ENCODE measurements at regions not wholly inside any gene's neighbourhood (a gene's known extent, or its start where the extent isn't known, plus 50 kb on each side); places are given as distances from the start of the nearest gene placed in this dataset.
"Not testable (repeated sequence)": the region's sequence is repeated elsewhere in the genome, so short reads cannot be mapped to it uniquely, and the experiment has no call there.

DNA sequence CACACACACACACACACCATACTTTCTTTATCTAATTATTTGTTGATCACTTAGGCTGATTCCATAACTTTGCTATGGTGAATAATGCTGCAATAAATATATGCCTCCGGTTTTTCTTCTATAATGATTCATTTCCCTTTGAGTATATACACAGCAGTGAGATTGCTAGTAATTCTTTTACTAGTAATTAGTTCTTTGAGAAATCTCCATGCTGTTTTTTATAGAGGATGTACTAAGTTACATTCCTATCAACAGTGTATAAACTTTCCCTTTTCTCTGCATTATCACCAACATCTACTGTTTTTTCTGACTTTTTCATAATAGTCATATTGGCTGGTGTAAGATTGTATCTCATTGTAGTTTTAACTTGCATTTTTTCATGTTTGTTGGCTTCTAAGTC is 1405.1 kb downstream of the PCDH9 start:
- TF ChIP-seq, protein P1, sequence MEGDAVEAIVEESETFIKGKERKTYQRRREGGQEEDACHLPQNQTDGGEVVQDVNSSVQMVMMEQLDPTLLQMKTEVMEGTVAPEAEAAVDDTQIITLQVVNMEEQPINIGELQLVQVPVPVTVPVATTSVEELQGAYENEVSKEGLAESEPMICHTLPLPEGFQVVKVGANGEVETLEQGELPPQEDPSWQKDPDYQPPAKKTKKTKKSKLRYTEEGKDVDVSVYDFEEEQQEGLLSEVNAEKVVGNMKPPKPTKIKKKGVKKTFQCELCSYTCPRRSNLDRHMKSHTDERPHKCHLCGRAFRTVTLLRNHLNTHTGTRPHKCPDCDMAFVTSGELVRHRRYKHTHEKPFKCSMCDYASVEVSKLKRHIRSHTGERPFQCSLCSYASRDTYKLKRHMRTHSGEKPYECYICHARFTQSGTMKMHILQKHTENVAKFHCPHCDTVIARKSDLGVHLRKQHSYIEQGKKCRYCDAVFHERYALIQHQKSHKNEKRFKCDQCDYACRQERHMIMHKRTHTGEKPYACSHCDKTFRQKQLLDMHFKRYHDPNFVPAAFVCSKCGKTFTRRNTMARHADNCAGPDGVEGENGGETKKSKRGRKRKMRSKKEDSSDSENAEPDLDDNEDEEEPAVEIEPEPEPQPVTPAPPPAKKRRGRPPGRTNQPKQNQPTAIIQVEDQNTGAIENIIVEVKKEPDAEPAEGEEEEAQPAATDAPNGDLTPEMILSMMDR (IDR thresholded peaks at IDR 0.05; ENCODE audit: extremely low read depth, missing control alignments) = no peak
- no peak for DNase-seq (ENCODE audit: low spot score)

DNA sequence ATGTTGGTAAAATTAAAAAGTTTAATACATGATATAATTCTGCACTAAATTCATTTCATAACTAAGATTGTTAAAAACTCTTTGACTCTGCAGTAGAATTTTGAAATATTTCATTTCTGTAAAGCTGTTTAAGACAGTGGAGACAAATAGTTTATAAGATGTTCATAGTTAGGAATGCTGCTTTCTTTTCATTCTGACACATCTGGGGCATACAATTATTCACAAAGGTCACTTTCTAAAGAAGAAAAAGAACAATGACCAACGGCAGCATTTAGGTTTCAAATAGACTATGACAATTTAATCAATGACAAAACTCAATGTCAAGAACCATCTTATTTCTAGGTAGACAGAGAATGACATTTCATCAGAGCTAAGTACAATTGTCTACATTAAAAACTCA is 1422.1 kb downstream of the PCDH9 start:
- no peak for DNase-seq (ENCODE audit: low spot score)
- TF ChIP-seq, protein P1 (IDR thresholded peaks at IDR 0.05; ENCODE audit: extremely low read depth, missing control alignments) = no peak

DNA sequence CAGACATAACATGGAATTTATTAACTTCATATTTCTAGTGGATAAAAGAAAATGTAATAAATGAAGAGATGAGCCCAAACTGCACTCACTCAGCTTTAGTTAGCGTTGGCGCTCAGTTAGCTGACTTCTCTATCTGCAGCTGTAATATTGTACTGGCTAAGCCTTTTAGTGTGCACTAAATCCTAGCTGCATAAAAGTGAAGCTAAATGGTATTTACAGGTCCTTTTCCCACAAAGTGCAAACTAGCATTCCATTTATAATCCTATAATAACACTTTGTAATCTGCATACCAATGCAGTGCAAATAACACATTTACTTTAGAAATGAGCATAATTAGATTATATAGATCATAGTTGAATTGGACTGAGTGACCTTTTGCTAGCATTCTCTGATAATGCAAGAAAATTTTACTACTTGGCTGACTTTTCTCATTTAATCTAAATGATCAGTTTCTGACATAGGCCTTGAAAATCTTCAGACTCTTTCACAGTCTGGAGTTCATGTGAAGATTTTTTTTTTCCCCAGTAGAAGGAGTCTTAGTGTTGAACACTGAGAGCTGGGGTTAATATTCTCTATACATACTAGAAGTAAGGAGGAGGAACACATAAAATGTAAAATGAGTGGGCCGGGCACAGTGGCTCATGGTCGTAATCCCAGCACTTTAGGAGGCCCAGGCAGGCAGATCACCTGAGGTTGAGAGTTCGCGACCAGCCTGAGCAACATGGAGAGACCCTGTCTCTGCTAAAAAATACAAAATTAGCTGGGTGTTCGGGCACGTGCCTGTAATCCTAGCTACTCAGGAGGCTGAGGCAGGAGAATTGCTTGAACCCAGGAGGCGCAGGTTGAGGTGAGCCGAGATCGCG is 1426.4 kb downstream of the PCDH9 start:
- DNase-seq (ENCODE audit: low spot score) = no peak
- TF ChIP-seq, protein P1 (IDR thresholded peaks at IDR 0.05; ENCODE audit: extremely low read depth, missing control alignments) = no peak

DNA sequence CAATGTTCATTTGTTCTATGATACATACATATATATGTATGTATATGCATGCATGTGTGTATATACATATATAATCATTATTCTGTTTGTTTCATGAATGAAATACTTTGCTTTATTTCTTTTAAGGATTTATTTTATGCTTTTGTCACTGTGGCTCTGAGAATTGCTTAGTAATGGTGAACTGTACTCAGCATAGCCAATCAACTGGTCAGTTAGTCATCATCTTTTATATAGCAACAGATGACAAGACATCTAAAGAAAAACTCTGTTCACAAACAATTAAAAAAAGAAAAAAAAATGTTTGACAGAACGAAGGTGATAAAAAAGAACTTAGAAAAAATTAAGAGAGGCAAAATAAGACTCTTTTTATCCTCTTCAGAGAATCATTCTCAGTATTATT is 1440.3 kb downstream of the PCDH9 start:
- TF ChIP-seq, protein P1 (IDR thresholded peaks at IDR 0.05; ENCODE audit: extremely low read depth, missing control alignments) = no peak
- DNase-seq (ENCODE audit: low spot score) = no peak

DNA sequence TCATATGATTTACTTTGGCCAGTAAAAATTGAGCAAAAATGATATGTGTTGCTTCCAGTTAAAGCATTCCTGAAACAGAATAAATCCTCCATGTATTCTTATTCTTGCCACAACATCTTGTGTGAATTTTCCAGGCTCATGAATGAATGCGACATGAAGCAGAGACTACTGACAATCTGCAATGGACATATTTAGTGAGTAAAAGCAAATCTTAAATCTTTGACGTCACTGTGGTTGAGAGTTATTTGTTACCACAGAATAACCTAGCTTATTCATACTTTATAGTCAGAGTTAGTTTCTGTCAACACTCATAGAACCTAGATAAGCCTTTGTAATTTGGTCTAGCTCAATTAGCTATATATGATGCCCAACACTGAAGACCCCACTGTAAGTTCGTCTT is 1443.1 kb downstream of the PCDH9 start:
- TF ChIP-seq, protein P1 (IDR thresholded peaks at IDR 0.05; ENCODE audit: extremely low read depth, missing control alignments) = no peak
- no peak for DNase-seq (ENCODE audit: low spot score)

DNA sequence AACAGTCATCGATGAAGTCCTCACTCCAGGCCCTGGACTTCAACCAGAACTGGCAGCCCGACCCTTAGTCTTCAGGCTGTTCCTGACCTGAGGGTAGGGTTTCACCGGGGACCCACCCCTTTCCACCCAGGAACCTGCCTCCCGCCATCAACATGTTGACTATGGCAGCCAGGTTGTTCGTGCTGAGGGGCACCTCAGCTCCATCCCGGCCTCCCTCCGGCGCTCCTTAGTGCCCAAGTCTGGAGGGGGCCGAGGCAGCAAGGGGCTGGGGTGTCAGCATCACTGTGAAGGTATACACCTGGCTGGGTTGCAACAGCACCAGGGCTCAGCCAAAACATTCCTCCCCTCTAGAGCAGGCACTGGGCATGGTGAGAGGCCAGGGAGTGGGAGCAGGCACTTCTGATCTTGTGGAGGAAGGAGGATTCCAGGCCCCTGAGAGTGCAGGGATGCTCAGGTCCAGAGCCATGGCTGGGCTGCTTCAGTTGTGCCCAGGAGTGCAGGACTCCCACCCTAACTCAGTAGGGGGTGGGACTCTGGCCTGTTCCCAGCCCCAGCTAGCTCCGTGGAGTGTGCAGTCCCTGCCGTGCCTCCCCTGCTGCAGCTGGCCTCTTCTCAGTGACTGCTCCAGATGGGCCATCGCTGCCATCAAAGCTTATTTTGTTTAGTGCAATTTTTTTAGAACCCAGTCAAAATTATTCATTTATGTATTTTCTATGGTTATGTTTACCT is 1445.9 kb downstream of the PCDH9 start:
- DNase-seq (ENCODE audit: low spot score) = no peak
- TF ChIP-seq, protein P1 (IDR thresholded peaks at IDR 0.05; ENCODE audit: extremely low read depth, missing control alignments) = no peak

DNA sequence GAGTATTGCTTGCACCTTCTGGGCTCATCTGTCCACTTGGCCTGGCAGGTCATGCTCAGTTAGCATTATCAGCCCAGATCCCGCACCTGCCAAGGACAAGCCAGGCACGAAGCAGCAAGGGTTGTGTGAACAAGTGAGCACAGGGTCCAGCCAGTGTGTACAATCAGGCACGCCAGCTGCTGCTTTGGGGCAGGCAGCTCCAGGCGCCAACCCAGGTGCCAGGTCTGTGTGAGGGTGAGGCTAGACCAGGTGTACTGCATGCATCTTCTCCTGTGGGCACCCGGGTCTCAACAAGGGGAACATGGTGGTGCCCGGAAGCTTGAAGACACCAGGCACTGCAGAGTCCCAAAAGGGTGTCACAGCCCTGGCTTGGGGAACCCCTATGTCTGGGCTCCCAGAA is 1446.8 kb downstream of the PCDH9 start:
- no peak for DNase-seq (ENCODE audit: low spot score)
- TF ChIP-seq, protein P1 (IDR thresholded peaks at IDR 0.05; ENCODE audit: extremely low read depth, missing control alignments) = no peak

DNA sequence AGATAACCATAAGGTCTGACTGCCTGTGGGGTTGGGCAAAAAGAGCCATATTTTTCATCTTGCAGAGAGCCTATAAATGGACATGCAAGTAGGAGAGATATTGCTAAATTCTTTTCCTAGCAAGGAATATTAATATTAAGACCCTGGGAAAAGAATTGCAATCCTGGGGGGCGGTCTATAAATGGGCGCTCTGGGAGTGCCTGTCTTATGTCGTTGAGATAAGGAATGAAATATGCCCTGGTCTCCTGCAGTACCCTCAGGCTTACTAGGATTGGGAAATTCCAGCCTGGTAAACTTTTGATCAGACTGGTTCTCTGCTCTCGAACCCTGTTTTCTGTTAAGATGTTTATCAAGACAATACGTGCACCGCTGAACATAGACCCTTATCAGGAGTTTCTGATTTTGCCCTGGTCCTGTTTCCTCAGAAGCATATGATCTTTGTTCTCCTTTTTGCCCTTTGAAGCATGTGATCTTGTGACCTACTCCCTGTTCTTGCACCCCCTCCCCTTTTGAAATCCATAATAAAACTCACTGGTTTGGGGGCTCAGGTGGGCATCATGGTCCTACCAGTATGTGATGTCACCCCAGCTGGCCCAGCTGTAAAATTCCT is 1458.3 kb downstream of the PCDH9 start:
- DNase-seq (ENCODE audit: low spot score) = not testable (repeated sequence)
